ENCODE measurements at regions not wholly inside any gene's neighbourhood (a gene's known extent, or its start where the extent isn't known, plus 50 kb on each side); places are given as distances from the start of the nearest gene placed in this dataset.

- TF ChIP-seq POLR2A (IDR thresholded peaks at IDR 0.05; ENCODE audit: low read depth) (no peak), CTCF (IDR thresholded peaks at IDR 0.05) (no peak), POLR2AphosphoS5 (IDR thresholded peaks at IDR 0.05) (no peak), EP300 (IDR thresholded peaks at IDR 0.05) (no peak)
These were observed 179.4 kb upstream of the JAG1 start for GRCh38 chr20:10853176-10853575.
